Peyer's patch (tissue), 4 donors: ENCODE measurements at regions not wholly inside any gene's neighbourhood (a gene's known extent, or its start where the extent isn't known, plus 50 kb on each side); places are given as distances from the start of the nearest gene placed in this dataset.

Source experiments
- CTCF ChIP-seq, 6 experiments: fragments of 450-650 bp in 4 of 6; fragments of 200-600 bp in 2 of 6; sonication (generic) in 1 of 6; IDR thresholded peaks; one replicate each; pipeline ENCODE4 v1.5.1; 2017 to 2019; ENCODE audit warnings: antibody characterized with exemption in 6 of 6, mild to moderate bottlenecking in 3 of 6, moderate library complexity in 1 of 6
- POLR2A ChIP-seq, 2 donors: fragments of 450-650 bp; IDR thresholded peaks; one replicate each; pipeline ENCODE4 v1.5.1; 2017; ENCODE audit warnings: antibody characterized with exemption in 2 of 2, mild to moderate bottlenecking in 2 of 2, moderate library complexity in 2 of 2

GRCh38 chr5:102638316-102638715 lies 116.8 kb upstream of the PAM start:
- TF ChIP-seq POLR2A (IDR thresholded peaks at IDR 0.05), result no peak
- TF ChIP-seq CTCF (IDR thresholded peaks at IDR 0.05), result no peak
